WI38 (cell line): ENCODE measurements at regions not wholly inside any gene's neighbourhood (a gene's known extent, or its start where the extent isn't known, plus 50 kb on each side); places are given as distances from the start of the nearest gene placed in this dataset.

Source experiments
- H3K4me3 ChIP-seq: 2 replicates; pipeline ENCODE4 v1.5.1; 2011; ENCODE audit warnings: low read depth, mild to moderate bottlenecking, control low read depth, low read length
- CTCF ChIP-seq: IDR thresholded peaks from 2 replicates; pipeline ENCODE4 v1.5.1; 2012; ENCODE audit warnings: low read depth, mild to moderate bottlenecking, control low read depth, low read length

GRCh38 chr3:89656388-89656787, 549.0 kb downstream of the EPHA3 start:
- no peak overlapping the region for H3K4me3 ChIP-seq
- no peak for TF ChIP-seq CTCF

DNA sequence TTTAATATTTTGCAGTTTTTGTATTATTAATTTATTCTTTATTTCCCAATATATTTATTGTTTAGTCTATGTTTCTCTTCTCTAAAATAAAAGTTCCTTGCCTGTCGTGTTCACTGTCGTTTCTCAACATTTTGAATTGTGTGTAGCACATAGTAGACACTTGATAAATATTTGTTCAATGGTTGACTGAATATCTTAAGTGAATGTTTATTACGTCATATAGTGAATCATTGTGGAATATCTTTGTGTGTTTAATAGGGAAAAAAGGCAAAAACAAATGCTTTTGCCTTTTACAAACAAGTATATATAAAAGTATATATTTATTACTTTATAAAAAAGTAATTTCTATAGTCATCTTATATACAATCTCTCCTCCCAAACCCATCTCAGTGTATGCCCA, 572.3 kb downstream of the EPHA3 start:
- TF ChIP-seq CTCF = no peak
- no peak overlapping the region for H3K4me3 ChIP-seq

GRCh38 chr3:89682556-89682955, 575.1 kb downstream of the EPHA3 start:
- no peak for TF ChIP-seq CTCF
- no peak overlapping the region for H3K4me3 ChIP-seq

- no peak for TF ChIP-seq CTCF
- no peak overlapping the region for H3K4me3 ChIP-seq
Observed at GRCh38 chr3:89685731-89686130, 578.3 kb downstream of the EPHA3 start.

DNA sequence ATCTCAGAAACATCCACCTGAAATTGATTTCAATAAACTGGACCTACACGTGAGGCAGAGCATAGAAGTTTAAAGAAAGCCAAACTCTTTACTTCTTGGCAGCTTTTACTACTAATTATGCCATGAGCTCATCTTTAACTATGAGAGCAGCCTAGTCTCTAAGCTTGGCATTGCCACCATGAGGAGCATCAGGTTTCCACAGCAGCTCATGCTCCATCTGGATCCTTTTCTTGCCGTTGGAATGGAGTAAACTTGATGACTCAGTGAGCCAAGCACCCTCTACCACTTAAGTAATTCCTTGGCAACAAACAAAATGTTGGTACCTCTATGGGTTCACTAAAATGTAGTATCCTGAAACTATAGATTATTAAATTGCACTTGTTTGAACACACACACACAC, 583.2 kb downstream of the EPHA3 start:
- no peak overlapping the region for H3K4me3 ChIP-seq
- no peak for TF ChIP-seq CTCF

- TF ChIP-seq CTCF = no peak
- H3K4me3 ChIP-seq = no peak overlapping the region
Observed at GRCh38 chr3:89692601-89693000, 585.2 kb downstream of the EPHA3 start.

- no peak for TF ChIP-seq CTCF
Observed at GRCh38 chr3:89697321-89697916, 590.0 kb downstream of the EPHA3 start.

More at GRCh38 chr3:89697321-89697916, 590.0 kb downstream of the EPHA3 start:
- H3K4me3 ChIP-seq = no peak overlapping the region
